Fibroblast of skin of back (primary cell): ENCODE measurements at regions not wholly inside any gene's neighbourhood (a gene's known extent, or its start where the extent isn't known, plus 50 kb on each side); places are given as distances from the start of the nearest gene placed in this dataset.
"Not testable (repeated sequence)": the region's sequence is repeated elsewhere in the genome, so short reads cannot be mapped to it uniquely, and the experiment has no call there.

Experiments
- DNase-seq: peaks from one replicate; pipeline ENCODE4 v3.0.0-alpha.2; 2013

DNA sequence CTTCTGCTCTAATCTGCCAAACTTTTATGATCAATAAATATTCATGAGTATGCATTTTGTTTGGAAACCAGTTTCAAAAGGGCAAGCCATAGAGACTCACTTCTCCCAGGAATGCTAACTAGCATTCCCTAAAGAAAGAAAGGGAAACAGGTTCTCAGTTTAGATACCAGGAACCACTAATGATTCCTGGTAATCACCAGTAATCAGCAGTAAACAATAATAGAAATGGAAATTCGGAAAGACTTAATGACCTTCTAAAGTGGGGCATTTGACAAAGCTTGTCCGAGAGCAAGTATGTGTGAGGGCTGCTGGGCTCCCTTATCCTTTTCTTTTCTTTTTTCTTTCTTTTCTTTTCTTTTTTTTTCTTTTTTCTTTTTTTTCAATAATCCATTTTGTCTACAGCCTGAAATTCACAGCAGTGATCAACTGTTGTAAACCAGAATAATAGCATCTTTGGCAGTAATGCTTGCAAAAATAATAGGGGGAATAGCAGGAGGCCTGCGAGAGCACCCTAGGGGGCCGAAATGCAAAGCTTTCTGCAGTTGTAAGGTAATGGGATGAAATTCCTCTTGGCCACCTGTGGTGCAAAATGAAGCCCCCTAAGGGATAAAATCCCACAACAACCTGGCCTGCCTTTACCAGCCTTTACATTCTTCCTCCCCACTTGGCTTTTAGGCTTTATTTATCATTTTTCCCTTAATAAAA lies 253.2 kb downstream of the ZPLD1 start:
- DNase-seq, result no peak

- no peak for DNase-seq
These were observed 253.7 kb downstream of the ZPLD1 start for GRCh38 chr3:102688556-102688930.

- DNase-seq, result no peak
These were observed 256.7 kb downstream of the ZPLD1 start for GRCh38 chr3:102691507-102691906.

DNA sequence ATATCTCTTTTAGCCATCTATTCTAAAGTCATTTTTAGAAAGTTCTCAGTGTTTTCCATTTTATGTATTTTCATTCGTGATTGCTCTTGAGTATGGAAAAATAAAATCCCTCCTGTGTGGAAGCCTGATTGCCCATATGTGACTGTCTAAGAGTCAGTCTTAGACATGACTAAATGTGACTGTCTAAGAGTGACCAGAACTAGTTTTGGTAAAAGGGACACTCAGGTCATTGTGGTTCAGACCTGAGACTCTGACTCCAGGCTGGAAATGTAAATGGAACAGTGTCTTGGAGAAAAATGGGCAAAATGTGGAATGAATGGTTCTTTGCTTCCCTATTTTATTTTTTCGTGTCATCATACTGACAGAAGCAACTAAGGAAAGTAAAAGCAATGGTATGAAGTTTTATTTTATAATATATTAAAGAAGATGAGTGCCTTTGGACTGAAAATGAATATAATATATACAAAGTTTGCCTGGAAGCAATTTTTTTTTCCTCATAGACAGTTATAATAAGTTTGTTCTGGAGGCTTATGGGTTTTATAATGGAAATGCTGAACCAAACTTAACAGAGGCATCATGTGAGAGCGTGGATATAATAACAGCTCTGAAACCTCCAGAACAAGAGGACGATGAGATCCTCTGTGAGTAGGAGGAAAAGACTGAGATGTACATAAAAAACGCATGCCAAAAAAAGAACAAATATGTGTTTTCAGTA lies 264.4 kb downstream of the ZPLD1 start:
- no peak for DNase-seq

DNA sequence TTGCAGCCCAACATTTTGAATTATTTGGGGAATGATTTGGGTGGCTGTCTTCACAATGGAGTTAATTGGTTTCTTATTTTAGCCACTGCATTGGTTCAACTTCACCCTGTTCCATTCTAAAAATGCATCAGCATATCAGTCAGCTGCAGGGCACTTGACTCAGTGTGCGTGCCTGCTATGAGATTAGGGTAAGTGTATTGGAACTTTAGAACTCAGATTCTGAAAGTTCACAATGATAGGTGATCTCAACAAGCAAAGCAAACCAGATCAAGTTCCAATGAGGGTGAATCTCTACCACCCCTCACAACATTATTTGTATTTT lies 265.0 kb downstream of the ZPLD1 start:
- no peak for DNase-seq

DNA sequence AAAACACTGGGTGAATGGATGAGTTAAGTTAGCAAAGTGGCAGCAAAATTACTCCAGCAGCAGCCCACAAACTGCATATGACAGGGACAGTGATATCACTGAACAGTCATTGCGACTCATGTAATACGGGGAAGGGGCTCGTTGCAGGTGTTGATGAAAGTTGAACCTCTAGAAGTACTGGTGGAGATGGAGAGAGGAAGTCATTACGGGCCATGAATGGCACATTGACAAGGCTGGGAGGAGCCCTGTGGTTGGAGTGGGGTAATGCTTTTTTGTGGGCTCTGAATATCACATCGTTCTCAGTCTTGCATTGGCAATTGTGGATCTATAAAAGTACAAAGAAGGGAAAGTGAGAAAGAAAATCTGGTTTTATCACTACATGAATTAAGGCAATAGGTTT lies 278.1 kb downstream of the ZPLD1 start:
- DNase-seq, result no peak

DNA sequence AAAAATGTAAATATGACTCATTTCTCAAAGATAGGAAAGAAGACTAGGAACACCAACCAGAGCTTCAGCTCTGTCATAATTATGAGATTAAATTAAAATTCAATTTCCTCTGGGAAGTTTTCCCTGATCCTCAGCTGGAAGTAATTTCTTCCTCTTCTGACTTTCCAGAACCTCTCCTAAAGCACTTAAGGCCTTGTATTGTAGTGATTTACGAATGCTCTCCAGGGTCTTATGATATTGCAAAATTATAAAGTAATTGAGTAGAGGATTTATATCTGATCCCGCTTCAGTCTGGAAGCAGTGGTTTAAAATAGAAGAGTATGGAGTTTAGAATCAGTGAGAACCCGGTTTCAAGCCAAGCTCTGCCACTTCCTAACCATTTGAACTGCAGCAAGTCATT lies 279.8 kb downstream of the ZPLD1 start:
- DNase-seq, result no peak

GRCh38 chr3:102715030-102715697 lies 280.3 kb downstream of the ZPLD1 start:
- peak; percentile 15 for DNase-seq

DNA sequence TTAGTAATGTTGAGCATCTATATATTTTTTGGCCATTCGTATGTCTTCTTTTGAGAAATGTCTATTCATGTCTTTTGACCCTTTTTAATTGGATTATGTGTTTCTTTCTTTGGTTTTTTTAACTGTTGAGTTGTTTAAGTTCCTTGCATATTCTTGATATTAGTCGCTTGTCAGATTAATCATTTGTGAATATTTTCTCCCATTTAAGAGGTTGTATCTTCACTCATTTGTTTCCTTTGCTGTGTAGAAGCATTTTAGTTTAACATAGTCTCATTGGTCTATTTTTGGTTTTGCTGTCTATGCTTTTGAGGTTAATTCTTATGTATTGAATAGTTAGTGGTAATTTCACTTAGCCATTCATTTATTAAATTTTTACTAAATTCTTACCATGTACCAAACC lies 283.8 kb downstream of the ZPLD1 start:
- peak; percentile 24 for DNase-seq

DNA sequence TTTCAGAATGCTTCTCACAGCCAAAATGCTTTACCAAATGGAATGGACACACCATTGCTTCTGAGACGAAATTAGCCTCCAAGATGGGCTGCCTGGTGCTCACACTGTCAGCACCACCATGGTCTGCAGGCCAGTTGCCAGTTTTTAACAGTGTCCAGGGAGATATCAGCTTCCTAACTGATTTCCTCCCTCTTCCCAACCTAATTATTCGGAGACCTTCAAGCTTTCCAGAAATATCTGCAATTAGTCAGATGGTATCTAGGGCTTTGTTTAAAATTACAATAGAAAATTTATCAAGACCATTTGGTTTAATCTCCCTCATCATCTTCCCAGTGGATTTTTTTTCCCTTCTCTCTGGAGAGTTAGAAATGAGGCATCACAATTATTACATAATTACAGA lies 287.5 kb downstream of the ZPLD1 start:
- DNase-seq, result no peak

- peak; percentile 9 for DNase-seq
These were observed 292.5 kb downstream of the ZPLD1 start for GRCh38 chr3:102727340-102727739.

- not testable (repeated sequence) for DNase-seq
These were observed 297.8 kb downstream of the ZPLD1 start for GRCh38 chr3:102732581-102732980.

- peak; percentile 71 for DNase-seq
These were observed 299.2 kb downstream of the ZPLD1 start for GRCh38 chr3:102733791-102734563.

GRCh38 chr3:102735311-102735710 lies 300.5 kb downstream of the ZPLD1 start:
- DNase-seq, result no peak

GRCh38 chr3:102736288-102736974 lies 301.6 kb downstream of the ZPLD1 start:
- DNase-seq, result no peak

GRCh38 chr3:102736975-102737304 lies 302.1 kb downstream of the ZPLD1 start:
- DNase-seq, result no peak

GRCh38 chr3:102737353-102737752 lies 302.5 kb downstream of the ZPLD1 start:
- DNase-seq, result no peak

- no peak for DNase-seq
These were observed 306.3 kb downstream of the ZPLD1 start for GRCh38 chr3:102741105-102741504.

DNA sequence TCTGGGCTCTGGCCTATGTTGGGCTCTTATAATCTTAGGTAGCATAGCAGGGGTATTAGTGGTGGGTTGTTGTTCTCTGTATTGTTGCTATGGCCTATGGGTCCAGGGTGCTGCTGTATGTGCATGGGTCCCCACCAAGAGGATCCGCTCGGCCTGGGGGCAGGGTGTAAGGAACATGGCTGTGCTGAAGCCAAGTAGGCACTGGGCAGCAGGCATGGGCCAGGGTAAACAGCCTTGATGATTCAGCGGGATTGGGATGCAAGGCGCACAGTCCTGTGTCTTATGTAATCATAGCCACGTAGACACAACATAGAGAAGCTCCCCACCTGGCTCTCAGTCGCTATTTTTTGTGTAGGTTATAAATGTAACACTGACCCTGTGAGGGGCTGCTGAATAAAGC lies 306.9 kb downstream of the ZPLD1 start:
- no peak for DNase-seq

DNA sequence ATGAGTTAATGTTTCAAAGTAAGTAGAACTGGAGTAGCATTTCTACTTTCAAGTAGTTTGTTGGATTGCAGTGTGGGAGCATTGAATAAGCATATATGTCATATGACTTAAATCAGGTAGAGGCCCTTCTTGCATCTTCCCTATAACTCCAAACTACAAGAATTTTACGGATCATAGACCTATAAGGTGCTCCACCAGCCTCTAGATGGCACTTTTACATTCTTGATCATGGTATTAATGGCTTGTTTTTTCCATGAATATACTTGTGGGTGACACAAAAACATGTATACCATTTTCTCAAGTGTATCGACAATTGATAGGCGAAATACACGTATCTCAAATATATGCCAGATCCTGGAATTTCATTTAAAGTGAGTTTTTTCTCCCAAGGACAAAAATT lies 311.1 kb downstream of the ZPLD1 start:
- no peak for DNase-seq

- no peak for DNase-seq
These were observed 312.8 kb downstream of the ZPLD1 start for GRCh38 chr3:102747611-102748010.

- no peak for DNase-seq
These were observed 313.8 kb downstream of the ZPLD1 start for GRCh38 chr3:102748646-102749045.

DNA sequence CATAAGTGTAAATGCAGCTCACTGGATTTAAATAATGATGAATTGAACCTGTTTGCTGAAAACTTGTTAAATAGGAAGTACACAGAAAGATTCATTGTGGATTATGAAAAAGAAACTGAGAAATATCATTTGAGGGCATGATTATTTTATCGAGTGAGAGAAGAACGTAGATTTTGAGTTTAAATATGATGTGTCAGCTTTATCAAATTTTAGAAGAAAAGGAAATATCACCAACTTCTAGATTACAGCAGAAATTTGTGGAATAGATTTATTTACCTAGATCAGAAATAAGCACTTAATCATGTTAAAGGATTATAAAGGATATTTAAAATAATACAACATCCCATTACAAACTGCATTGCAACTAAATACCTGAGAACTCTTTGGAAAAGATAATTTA lies 315.5 kb downstream of the ZPLD1 start:
- DNase-seq, result no peak
